ENCODE measurements at regions not wholly inside any gene's neighbourhood (a gene's known extent, or its start where the extent isn't known, plus 50 kb on each side); places are given as distances from the start of the nearest gene placed in this dataset.

GRCh38 chr11:8814209-8814922 is 96.6 kb upstream of the AKIP1 start:
- Histone ChIP-seq H3K4me1 (ENCODE audit: low read length) (peaks cover 7% of the 10 kb centered on the region), H3F3A (ENCODE audit: insufficient read depth, low read length) (no peaks in the 10 kb centered on the region), H4K20me1 (ENCODE audit: insufficient read depth, low read length) (no peaks in the 10 kb centered on the region), H3K79me2 (ENCODE audit: low read length) (peaks cover 15% of the 10 kb centered on the region), H3K9me3 (replicated peaks; ENCODE audit: insufficient read depth, low read length) (no peaks in the 10 kb centered on the region), H3K9me2 (replicated peaks; ENCODE audit: insufficient read depth, low read length) (no peaks in the 10 kb centered on the region), H3K9ac (ENCODE audit: low read length) (no peak overlapping the region), H3K27ac (ENCODE audit: low read length) (no peak overlapping the region), H2AFZ (ENCODE audit: low read length) (no peak overlapping the region), H3K27me3 (replicated peaks; ENCODE audit: insufficient read depth, low read length) (no peaks in the 10 kb centered on the region), H3K36me3 (replicated peaks; ENCODE audit: insufficient read depth, low read length) (no peaks in the 10 kb centered on the region), H3K4me2 (ENCODE audit: low read depth, low read length) (no peak overlapping the region), H3K4me3 (ENCODE audit: low read length) (no peak overlapping the region)
- TF ChIP-seq EZH2 (optimal IDR thresholded peaks at IDR 0.05; ENCODE audit: low read depth, low read length) (no peak), CTCF (IDR thresholded peaks at IDR 0.05; ENCODE audit: low read length) (no peak), EZH2phosphoT487 (IDR thresholded peaks at IDR 0.05; ENCODE audit: low read length) (no peak)
- DNase-seq = no peak

GRCh38 chr11:8814923-8815240 is 96.1 kb upstream of the AKIP1 start:
- no peaks in the 10 kb centered on the region for H4K20me1 ChIP-seq (ENCODE audit: insufficient read depth, low read length)
- no peaks in the 10 kb centered on the region for H3K9me2 ChIP-seq (replicated peaks; ENCODE audit: insufficient read depth, low read length)
- peaks cover 10% of the 10 kb centered on the region for H3K79me2 ChIP-seq (ENCODE audit: low read length)
- no peak for TF ChIP-seq EZH2phosphoT487 (IDR thresholded peaks at IDR 0.05; ENCODE audit: low read length)
- TF ChIP-seq EZH2 (optimal IDR thresholded peaks at IDR 0.05; ENCODE audit: low read depth, low read length) = no peak
- TF ChIP-seq CTCF (IDR thresholded peaks at IDR 0.05; ENCODE audit: low read length) = no peak
- H3F3A ChIP-seq (ENCODE audit: insufficient read depth, low read length) = no peaks in the 10 kb centered on the region
- no peak overlapping the region for H3K4me2 ChIP-seq (ENCODE audit: low read depth, low read length)
- H3K36me3 ChIP-seq (replicated peaks; ENCODE audit: insufficient read depth, low read length) = no peaks in the 10 kb centered on the region
- H3K9ac ChIP-seq (ENCODE audit: low read length) = no peak overlapping the region
- no peaks in the 10 kb centered on the region for H3K27me3 ChIP-seq (replicated peaks; ENCODE audit: insufficient read depth, low read length)
- no peak overlapping the region for H3K27ac ChIP-seq (ENCODE audit: low read length)
- no peak overlapping the region for H2AFZ ChIP-seq (ENCODE audit: low read length)
- H3K4me3 ChIP-seq (ENCODE audit: low read length) = no peak overlapping the region
- no peaks in the 10 kb centered on the region for H3K9me3 ChIP-seq (replicated peaks; ENCODE audit: insufficient read depth, low read length)
- no peak for DNase-seq
- peaks cover 7% of the 10 kb centered on the region for H3K4me1 ChIP-seq (ENCODE audit: low read length)

- TF ChIP-seq EZH2 (optimal IDR thresholded peaks at IDR 0.05; ENCODE audit: low read depth, low read length) (no peak), CTCF (IDR thresholded peaks at IDR 0.05; ENCODE audit: low read length) (no peak), EZH2phosphoT487 (IDR thresholded peaks at IDR 0.05; ENCODE audit: low read length) (no peak)
- H3K9me2 ChIP-seq (replicated peaks; ENCODE audit: insufficient read depth, low read length) = no peaks in the 10 kb centered on the region
These were observed 92.6 kb upstream of the AKIP1 start for GRCh38 chr11:8818421-8818820.

More at GRCh38 chr11:8818421-8818820, 92.6 kb upstream of the AKIP1 start:
- H2AFZ ChIP-seq (ENCODE audit: low read length) = no peak overlapping the region
- H3K27ac ChIP-seq (ENCODE audit: low read length) = no peak overlapping the region
- no peak overlapping the region for H3K4me2 ChIP-seq (ENCODE audit: low read depth, low read length)
- no peaks in the 10 kb centered on the region for H3K36me3 ChIP-seq (replicated peaks; ENCODE audit: insufficient read depth, low read length)
- peaks cover 3% of the 10 kb centered on the region for H3K4me1 ChIP-seq (ENCODE audit: low read length)
- no peak for DNase-seq
- no peaks in the 10 kb centered on the region for H3K9me3 ChIP-seq (replicated peaks; ENCODE audit: insufficient read depth, low read length)
- H3F3A ChIP-seq (ENCODE audit: insufficient read depth, low read length) = no peaks in the 10 kb centered on the region
- H3K27me3 ChIP-seq (replicated peaks; ENCODE audit: insufficient read depth, low read length) = no peaks in the 10 kb centered on the region
- no peaks in the 10 kb centered on the region for H4K20me1 ChIP-seq (ENCODE audit: insufficient read depth, low read length)
- no peak overlapping the region for H3K4me3 ChIP-seq (ENCODE audit: low read length)
- no peaks in the 10 kb centered on the region for H3K79me2 ChIP-seq (ENCODE audit: low read length)
- no peak overlapping the region for H3K9ac ChIP-seq (ENCODE audit: low read length)
